D721Med (cell line): ENCODE measurements at regions not wholly inside any gene's neighbourhood (a gene's known extent, or its start where the extent isn't known, plus 50 kb on each side); places are given as distances from the start of the nearest gene placed in this dataset.

ENCODE experiments used
- DNase-seq: peaks from one replicate; pipeline ENCODE4 v3.0.0; 2011; ENCODE audit warnings: low spot score; ENCODE audit not compliant: insufficient read length
- FAIRE-seq: peaks from 2 replicates; lab custom pipeline; 2011; peaks lifted over from hg19 to GRCh38; lab: Jason Lieb, UNC
- CTCF ChIP-seq: IDR thresholded peaks from 2 replicates; pipeline ENCODE4 v1.5.1; 2012; ENCODE audit warnings: mild to moderate bottlenecking, control low read depth; ENCODE audit not compliant: insufficient read depth; ENCODE audit errors: missing control alignments

GRCh38 chr10:118918587-118918986 is 110.9 kb upstream of the NANOS1 start:
- no peak for TF ChIP-seq CTCF
- no peak for FAIRE-seq

GRCh38 chr10:118920206-118920605 is 109.3 kb upstream of the NANOS1 start:
- TF ChIP-seq CTCF: no peak
- DNase-seq (no peak), FAIRE-seq (no peak)

More at GRCh38 chr10:118918587-118918986, 110.9 kb upstream of the NANOS1 start:
- no peak for DNase-seq

GRCh38 chr10:118922226-118922625 is 107.3 kb upstream of the NANOS1 start:
- DNase-seq: no peak
- no peak for TF ChIP-seq CTCF
- no peak for FAIRE-seq

GRCh38 chr10:118922972-118923371 is 106.5 kb upstream of the NANOS1 start:
- no peak for TF ChIP-seq CTCF
- FAIRE-seq (no peak), DNase-seq (no peak)

GRCh38 chr10:118924493-118924892 is 105.0 kb upstream of the NANOS1 start:
- FAIRE-seq: no peak
- no peak for TF ChIP-seq CTCF
- no peak for DNase-seq

GRCh38 chr10:118925404-118926071 is 104.0 kb upstream of the NANOS1 start:
- DNase-seq: no peak
- FAIRE-seq: no peak
- no peak for TF ChIP-seq CTCF

- no peak for TF ChIP-seq CTCF
- FAIRE-seq (no peak), DNase-seq (no peak)
Measured at GRCh38 chr10:118926072-118926417, 103.5 kb upstream of the NANOS1 start.
